GM18508 (cell line): ENCODE measurements at regions not wholly inside any gene's neighbourhood (a gene's known extent, or its start where the extent isn't known, plus 50 kb on each side); places are given as distances from the start of the nearest gene placed in this dataset.

ENCODE experiments used
- ATAC-seq: cut with Tn5 transposase; IDR thresholded peaks from one replicate; pipeline ENCODE4 v1.9.1; 2021; ENCODE audit warnings: moderate number of reproducible peaks; ENCODE audit not compliant: insufficient read depth, unreplicated experiment

- no peak for ATAC-seq
Measured at GRCh38 chr10:130635528-130635927, 499.3 kb downstream of the GLRX3 start.

GRCh38 chr10:130636313-130636930 is 500.2 kb downstream of the GLRX3 start:
- no peak for ATAC-seq

- ATAC-seq: no peak
Measured at GRCh38 chr10:130637089-130637676, 501.0 kb downstream of the GLRX3 start.

GRCh38 chr10:130638991-130639390 is 502.8 kb downstream of the GLRX3 start:
- no peak for ATAC-seq

GRCh38 chr10:130642926-130643325 is 506.7 kb downstream of the GLRX3 start:
- no peak for ATAC-seq

- no peak for ATAC-seq
Measured at GRCh38 chr10:130647341-130647740, 511.1 kb downstream of the GLRX3 start.

GRCh38 chr10:130648807-130649206 is 512.6 kb downstream of the GLRX3 start:
- no peak for ATAC-seq

- ATAC-seq: no peak
Measured at GRCh38 chr10:130652544-130652943, 516.4 kb downstream of the GLRX3 start.

GRCh38 chr10:130652964-130653578 is 516.9 kb downstream of the GLRX3 start:
- ATAC-seq: no peak

- no peak for ATAC-seq
Measured at GRCh38 chr10:130654726-130655125, 518.5 kb downstream of the GLRX3 start.

- ATAC-seq: no peak
Measured at GRCh38 chr10:130655313-130656186, 519.4 kb downstream of the GLRX3 start.

- no peak for ATAC-seq
Measured at GRCh38 chr10:130656187-130656575, 520.0 kb downstream of the GLRX3 start.

- no peak for ATAC-seq
Measured at GRCh38 chr10:130656582-130657133, 520.5 kb downstream of the GLRX3 start.

- no peak for ATAC-seq
Measured at GRCh38 chr10:130658687-130659290, 522.6 kb downstream of the GLRX3 start.

- no peak for ATAC-seq
Measured at GRCh38 chr10:130659528-130659927, 523.3 kb downstream of the GLRX3 start.

- ATAC-seq: no peak
Measured at GRCh38 chr10:130660266-130660665, 524.1 kb downstream of the GLRX3 start.

GRCh38 chr10:130661419-130661818 is 525.2 kb downstream of the GLRX3 start:
- no peak for ATAC-seq

GRCh38 chr10:130662775-130663174 is 526.6 kb downstream of the GLRX3 start:
- no peak for ATAC-seq

GRCh38 chr10:130664526-130664925 is 528.3 kb downstream of the GLRX3 start:
- no peak for ATAC-seq

GRCh38 chr10:130666215-130666614 is 530.0 kb downstream of the GLRX3 start:
- no peak for ATAC-seq
